UCSD-AML1 (cell line): ENCODE measurements at regions not wholly inside any gene's neighbourhood (a gene's known extent, or its start where the extent isn't known, plus 50 kb on each side); places are given as distances from the start of the nearest gene placed in this dataset.
"Not testable (repeated sequence)": the region's sequence is repeated elsewhere in the genome, so short reads cannot be mapped to it uniquely, and the experiment has no call there.

ENCODE experiments used
- DNase-seq: peaks from one replicate; lab custom pipeline; 2025; ENCODE audit not compliant: unreplicated experiment; lab: John Stamatoyannopoulos, UW

DNA sequence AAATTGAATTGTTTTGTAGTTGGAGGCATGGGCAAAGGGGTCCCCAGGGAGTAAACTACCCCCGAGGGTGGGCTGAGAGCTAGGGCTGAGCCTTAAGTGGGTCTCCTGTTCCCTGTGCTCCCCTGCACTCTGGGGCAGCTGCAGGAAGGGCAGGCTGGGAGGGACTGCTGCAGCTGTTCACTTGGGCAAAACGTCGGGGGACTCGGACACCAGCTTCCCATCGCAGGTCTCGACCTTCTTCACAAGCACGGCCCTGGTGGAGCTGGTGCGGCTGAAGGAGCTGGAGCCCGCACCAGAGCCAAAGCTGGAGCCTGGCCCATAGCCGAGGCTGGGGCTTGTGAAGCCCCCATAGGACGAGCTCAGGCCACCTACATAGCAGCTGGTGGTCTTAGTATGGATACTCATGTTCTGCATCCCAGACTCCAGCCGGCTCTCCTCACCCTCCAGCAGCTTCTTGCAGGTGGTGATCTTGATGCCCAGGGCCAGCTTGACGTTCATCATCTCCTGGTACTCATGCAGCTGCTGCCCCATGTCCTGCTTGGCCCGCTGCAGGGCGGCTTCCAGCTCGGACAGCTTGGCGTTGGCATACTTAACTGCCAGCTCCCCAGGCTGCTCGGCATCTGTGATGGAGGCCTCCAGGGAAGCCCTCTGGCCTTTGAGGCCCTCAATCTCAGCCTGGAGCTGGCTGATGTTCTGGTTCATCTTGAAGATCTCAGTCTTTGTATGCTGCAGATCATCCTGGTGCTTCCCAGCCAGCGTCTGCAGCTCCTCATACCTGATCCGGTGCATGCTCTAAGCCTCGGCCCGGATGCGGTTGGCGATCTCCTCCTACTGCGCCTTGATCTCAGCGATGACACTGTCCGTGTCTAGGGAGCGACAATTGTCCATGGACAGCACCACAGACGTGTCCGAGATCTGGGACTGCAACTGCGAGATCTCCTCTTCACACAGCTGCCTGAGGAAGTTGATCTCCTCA is 423.5 kb upstream of the ARPP21 start:
- DNase-seq, result no peak

- DNase-seq, result no peak
Measured at GRCh38 chr3:35216501-35217266, 422.6 kb upstream of the ARPP21 start.

- no peak for DNase-seq
Measured at GRCh38 chr3:35223632-35224394, 415.5 kb upstream of the ARPP21 start.

- no peak for DNase-seq
Measured at GRCh38 chr3:35224565-35225295, 414.6 kb upstream of the ARPP21 start.

- no peak for DNase-seq
Measured at GRCh38 chr3:35241236-35241635, 398.1 kb upstream of the ARPP21 start.

GRCh38 chr3:35254917-35255316 is 384.4 kb upstream of the ARPP21 start:
- DNase-seq, result no peak

- DNase-seq, result no peak
Measured at GRCh38 chr3:35257641-35258040, 381.7 kb upstream of the ARPP21 start.

DNA sequence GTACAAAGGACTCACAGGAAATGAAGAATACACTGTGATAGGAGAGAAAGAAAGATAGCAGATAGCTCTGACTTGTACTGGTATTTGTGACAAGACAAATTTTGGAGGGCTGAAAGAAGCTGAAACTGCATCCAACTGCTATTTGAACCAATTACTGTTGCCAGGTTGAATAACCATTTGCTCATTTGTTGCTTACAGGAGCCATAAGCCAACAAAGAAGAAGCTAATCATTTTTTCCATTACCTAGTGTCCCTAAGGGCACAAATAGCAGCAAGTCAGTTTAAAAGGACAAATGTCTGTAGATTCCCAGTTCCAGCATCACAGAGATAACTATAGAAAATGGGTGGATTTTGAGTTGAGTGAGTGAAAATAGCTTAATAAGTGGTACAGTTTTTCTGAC is 376.9 kb upstream of the ARPP21 start:
- DNase-seq, result no peak

DNA sequence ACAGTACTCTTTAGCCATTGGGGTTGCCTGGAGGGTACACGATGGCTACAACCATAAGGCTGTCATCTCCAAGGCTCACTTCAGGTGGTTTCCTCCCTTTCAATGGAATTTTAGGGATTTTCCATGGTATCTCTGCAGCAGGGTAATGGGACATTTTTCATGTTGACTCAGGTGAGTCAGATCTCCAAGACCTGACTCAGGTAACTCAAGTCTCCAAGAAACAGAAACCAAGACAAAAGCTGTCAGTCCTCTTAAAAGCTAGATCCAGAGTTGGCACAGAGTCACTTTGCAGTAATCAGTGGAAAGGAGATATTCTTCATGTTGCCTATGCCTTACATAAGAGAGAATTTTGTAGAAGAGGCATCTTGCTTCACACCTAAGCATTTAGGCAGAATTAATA is 375.8 kb upstream of the ARPP21 start:
- DNase-seq, result no peak

- DNase-seq, result not testable (repeated sequence)
Measured at GRCh38 chr3:35266065-35266464, 373.3 kb upstream of the ARPP21 start.

DNA sequence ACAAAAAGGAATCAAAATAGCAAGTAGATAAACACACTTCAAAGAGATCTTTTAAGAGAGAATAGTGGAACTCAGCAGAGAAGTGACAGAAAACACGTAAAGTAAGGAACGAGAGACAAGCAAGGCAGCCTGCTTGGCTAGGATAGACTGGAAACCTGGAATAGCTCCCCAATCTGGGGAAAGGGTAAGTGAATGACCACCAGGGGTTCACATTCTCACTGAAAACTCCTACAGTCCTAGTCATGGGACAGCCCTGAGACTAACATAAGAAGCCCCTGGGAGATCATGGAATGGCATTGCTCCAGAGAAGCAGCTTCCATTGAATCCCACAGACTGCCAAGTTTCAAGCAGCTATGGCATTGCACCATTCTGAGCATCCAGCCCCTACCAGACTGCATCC is 363.6 kb upstream of the ARPP21 start:
- no peak for DNase-seq

- DNase-seq, result no peak
Measured at GRCh38 chr3:35276568-35276967, 362.8 kb upstream of the ARPP21 start.

- DNase-seq, result no peak
Measured at GRCh38 chr3:35291471-35292236, 347.7 kb upstream of the ARPP21 start.

GRCh38 chr3:35292568-35292967 is 346.8 kb upstream of the ARPP21 start:
- no peak for DNase-seq

DNA sequence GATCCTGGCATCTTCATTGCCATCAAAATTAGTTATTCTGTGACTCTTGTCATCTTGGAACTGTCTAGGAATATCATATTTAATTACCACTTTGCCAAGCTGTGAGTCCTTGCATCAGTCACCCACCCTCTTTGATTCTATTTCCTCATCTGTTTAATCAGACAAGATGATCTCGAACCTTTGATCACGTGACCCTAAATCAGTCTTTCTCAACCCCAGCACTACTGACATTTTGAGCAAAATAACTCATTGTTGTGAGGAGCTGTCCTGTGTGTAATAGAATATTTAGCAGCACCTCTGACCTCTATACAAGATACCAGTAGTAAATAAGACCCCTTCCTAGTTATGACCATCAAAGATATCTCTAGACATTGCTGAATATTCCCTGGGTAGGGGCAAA is 343.4 kb upstream of the ARPP21 start:
- DNase-seq, result no peak

DNA sequence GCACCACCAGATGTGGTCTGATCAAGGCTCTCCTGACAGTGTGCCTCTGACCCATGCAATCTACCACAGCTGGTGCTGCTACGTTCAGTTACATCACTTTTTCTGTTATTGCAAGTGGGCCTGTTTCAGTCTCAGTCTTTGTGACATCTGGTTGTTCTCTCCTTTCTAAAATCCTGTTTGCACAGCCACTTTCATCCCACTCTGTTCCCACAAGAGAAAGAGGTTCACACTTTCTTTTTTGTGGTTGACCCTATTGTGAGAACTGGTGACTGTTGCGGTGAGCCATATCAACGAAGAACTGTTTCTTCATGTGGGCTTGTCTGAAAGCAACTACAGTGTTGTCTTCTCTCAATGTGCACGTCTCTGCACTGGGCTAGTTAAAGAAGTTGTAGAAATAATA is 342.8 kb upstream of the ARPP21 start:
- DNase-seq, result no peak

DNA sequence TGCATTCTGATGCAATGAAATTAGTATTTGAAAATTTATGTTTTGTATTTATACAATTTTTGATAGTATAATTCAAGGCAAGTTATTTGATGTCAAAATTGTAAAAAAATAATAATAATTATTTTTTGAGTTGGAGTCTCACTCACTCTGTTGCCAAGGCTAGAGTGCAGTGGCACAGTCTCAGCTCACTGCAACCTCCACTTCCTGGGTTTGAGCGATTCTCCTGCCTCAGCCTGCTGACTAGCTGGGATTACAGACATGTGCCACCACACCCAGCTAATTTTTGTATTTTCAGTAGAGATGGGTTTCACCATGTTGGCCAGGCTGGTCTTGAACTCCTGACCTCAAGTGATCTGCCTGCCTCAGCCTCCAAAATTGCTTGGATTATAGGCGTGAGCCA is 342.4 kb upstream of the ARPP21 start:
- not testable (repeated sequence) for DNase-seq

GRCh38 chr3:35305406-35305805 is 333.9 kb upstream of the ARPP21 start:
- DNase-seq, result no peak

- no peak for DNase-seq
Measured at GRCh38 chr3:35307296-35307695, 332.0 kb upstream of the ARPP21 start.

DNA sequence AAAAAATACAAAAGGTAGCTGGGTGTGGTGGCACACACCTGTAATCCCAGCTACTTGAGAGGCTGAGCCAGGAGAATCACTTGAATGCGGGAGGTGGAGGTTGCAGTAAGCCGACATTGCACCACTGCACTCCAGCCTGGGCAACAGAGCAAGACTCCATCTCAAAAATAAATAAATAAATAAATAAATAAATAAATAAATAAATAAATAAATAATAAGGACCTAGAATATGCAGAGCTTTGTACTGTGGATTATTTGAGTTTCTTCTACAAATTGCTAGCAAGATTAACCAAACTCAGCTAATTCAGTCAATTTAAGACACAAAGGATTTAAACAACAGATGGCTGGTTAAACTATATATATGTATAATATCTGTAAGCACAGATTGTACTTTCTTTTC is 322.5 kb upstream of the ARPP21 start:
- not testable (repeated sequence) for DNase-seq
